ENCODE measurements at regions not wholly inside any gene's neighbourhood (a gene's known extent, or its start where the extent isn't known, plus 50 kb on each side); places are given as distances from the start of the nearest gene placed in this dataset.
"Not testable (repeated sequence)": the region's sequence is repeated elsewhere in the genome, so short reads cannot be mapped to it uniquely, and the experiment has no call there.

- not testable (repeated sequence) for TF ChIP-seq SUZ12 (IDR thresholded peaks at IDR 0.05; ENCODE audit: extremely low read depth, insufficient read depth, insufficient read length); YY1 (IDR thresholded peaks at IDR 0.05; ENCODE audit: insufficient read depth, insufficient read length)
Observed at GRCh38 chr11:45403521-45403920, 117.4 kb upstream of the SYT13 start.

All from NT2/D1 (cell line).